ENCODE measurements at regions not wholly inside any gene's neighbourhood (a gene's known extent, or its start where the extent isn't known, plus 50 kb on each side); places are given as distances from the start of the nearest gene placed in this dataset.

GRCh38 chr5:61232490-61233050 is 70.3 kb upstream of the SMIM15 start:
- TF ChIP-seq CTCF (IDR thresholded peaks at IDR 0.05) (no peak), EZH2 (IDR thresholded peaks at IDR 0.05; ENCODE audit: borderline replicate concordance, insufficient read depth, low read depth, low read length, poor library complexity, severe bottlenecking) (no peak)
